ENCODE measurements at regions not wholly inside any gene's neighbourhood (a gene's known extent, or its start where the extent isn't known, plus 50 kb on each side); places are given as distances from the start of the nearest gene placed in this dataset.
A peak's percentile ranks its signal among the peaks of the same experiment; 100 is the strongest.

DNA sequence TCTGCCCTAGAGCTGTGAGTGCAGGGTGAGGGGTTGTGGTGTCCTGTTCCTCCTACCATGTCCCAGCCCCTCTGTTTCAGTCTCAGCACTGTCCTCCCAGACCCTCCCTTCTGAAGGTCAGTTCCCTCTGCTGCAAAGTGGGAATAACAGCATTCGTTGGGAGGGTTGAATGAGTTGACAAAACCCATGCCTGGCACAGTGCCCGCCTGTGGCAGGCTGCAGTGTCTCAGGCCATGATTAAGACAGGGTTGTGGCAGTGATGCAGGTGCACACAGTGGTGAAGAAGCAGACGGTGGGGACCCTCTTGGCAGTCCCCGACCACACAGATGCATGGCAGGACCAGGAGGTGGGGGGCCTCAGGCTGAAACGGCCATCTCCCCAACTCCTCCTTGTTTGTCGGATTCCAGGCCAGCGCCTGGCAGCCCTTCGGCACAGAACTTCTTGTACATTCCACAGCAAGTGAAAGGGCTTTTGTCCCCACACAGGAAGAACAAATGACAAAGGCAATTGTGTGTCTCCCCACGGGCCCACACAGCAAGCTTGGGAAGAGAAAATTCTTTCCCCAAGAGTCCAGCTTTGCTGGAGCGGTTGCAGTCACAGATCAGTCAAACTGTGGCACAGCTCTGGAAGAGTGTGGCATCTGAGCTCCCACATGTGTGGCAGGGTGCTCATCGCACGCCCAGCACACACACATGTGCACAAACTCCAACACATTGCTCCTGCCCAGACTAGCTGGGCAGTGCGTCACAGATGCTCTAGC lies 58.1 kb upstream of the EPCAM start:
- Histone ChIP-seq H3K4me1 (peaks cover 0 to 9% of the 10 kb centered on the region in 2 donors), H3K27ac (peak overlapping the region; percentile 89 to 92), H3K36me3 (no peaks in the 10 kb centered on the region), H3K4me3 (peak overlapping the region in 1 of 3 donors; percentile 44), H3K27me3 (no peaks in the 10 kb centered on the region), H3K9me3 (no peaks in the 10 kb centered on the region)
- TF ChIP-seq, protein P1, sequence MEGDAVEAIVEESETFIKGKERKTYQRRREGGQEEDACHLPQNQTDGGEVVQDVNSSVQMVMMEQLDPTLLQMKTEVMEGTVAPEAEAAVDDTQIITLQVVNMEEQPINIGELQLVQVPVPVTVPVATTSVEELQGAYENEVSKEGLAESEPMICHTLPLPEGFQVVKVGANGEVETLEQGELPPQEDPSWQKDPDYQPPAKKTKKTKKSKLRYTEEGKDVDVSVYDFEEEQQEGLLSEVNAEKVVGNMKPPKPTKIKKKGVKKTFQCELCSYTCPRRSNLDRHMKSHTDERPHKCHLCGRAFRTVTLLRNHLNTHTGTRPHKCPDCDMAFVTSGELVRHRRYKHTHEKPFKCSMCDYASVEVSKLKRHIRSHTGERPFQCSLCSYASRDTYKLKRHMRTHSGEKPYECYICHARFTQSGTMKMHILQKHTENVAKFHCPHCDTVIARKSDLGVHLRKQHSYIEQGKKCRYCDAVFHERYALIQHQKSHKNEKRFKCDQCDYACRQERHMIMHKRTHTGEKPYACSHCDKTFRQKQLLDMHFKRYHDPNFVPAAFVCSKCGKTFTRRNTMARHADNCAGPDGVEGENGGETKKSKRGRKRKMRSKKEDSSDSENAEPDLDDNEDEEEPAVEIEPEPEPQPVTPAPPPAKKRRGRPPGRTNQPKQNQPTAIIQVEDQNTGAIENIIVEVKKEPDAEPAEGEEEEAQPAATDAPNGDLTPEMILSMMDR (IDR thresholded peaks at IDR 0.05), result no peak
- TF ChIP-seq POLR2AphosphoS5 (IDR thresholded peaks at IDR 0.05) (peak in 1 of 3 donors; percentile 48), POLR2A (IDR thresholded peaks at IDR 0.05) (no peak)
- DNase-seq (ENCODE audit: low spot score in 2 of 2), result peak in 1 of 2 donors; percentile 90
- intact Hi-C loops (cut with DNase I; ENCODE audit: low total_unique reads), result no loop called here

GRCh38 chr2:47309952-47310800 lies 58.9 kb upstream of the EPCAM start:
- H3K27me3 ChIP-seq, result no peaks in the 10 kb centered on the region
- DNase-seq (ENCODE audit: low spot score in 2 of 2), result peak in 1 of 2 donors; percentile 72
- no peaks in the 10 kb centered on the region for H3K36me3 ChIP-seq
- intact Hi-C loops (cut with DNase I; ENCODE audit: low total_unique reads), result no loop called here
- TF ChIP-seq, protein P1 (IDR thresholded peaks at IDR 0.05), result no peak
- TF ChIP-seq POLR2A (IDR thresholded peaks at IDR 0.05) (no peak), POLR2AphosphoS5 (IDR thresholded peaks at IDR 0.05) (no peak)
- H3K27ac ChIP-seq, result peak overlapping the region; percentile 89 to 92
- no peaks in the 10 kb centered on the region for H3K9me3 ChIP-seq
- H3K4me1 ChIP-seq, result peaks cover 0 to 10% of the 10 kb centered on the region in 2 donors
- peak overlapping the region in 2 of 3 donors; percentile 5 to 44 for H3K4me3 ChIP-seq

GRCh38 chr2:47309472-47309951 lies 59.6 kb upstream of the EPCAM start:
- H3K27ac ChIP-seq, result peak overlapping the region; percentile 89 to 92
- H3K4me3 ChIP-seq, result peak overlapping the region in 1 of 3 donors; percentile 5
- H3K27me3 ChIP-seq, result no peaks in the 10 kb centered on the region
- intact Hi-C loops (cut with DNase I; ENCODE audit: low total_unique reads), result no loop called here
- H3K36me3 ChIP-seq, result no peaks in the 10 kb centered on the region
- no peak for DNase-seq (ENCODE audit: low spot score in 2 of 2)
- TF ChIP-seq, protein P1 (IDR thresholded peaks at IDR 0.05), result no peak
- TF ChIP-seq POLR2A (IDR thresholded peaks at IDR 0.05), result no peak
- TF ChIP-seq POLR2AphosphoS5 (IDR thresholded peaks at IDR 0.05), result no peak
- peaks cover 0 to 15% of the 10 kb centered on the region in 2 donors for H3K4me1 ChIP-seq
- no peaks in the 10 kb centered on the region for H3K9me3 ChIP-seq

DNA sequence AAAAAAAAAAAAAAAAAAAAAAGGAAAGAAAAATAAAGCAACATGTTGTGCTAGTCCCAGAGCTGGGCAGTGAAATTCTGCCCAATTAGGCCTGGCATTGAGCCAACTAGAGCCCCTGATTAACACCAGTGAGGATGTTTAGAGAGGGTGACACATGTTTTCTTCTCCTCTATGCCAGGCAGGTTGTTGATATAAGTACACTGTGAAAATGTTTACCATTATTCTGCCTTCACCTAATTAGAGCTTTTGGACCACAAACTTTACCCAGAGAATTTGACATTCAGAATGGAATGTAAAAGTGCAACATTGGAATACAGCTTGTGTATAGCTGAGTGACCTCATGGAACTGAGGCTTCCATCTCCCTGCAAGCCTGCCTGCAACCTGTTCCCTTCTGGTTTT lies 62.0 kb upstream of the EPCAM start:
- Histone ChIP-seq H3K9me3 (no peaks in the 10 kb centered on the region), H3K27ac (peak overlapping the region in 1 of 2 donors; percentile 92), H3K4me1 (peaks cover 0 to 15% of the 10 kb centered on the region in 2 donors), H3K36me3 (no peaks in the 10 kb centered on the region), H3K27me3 (no peaks in the 10 kb centered on the region), H3K4me3 (no peak overlapping the region)
- intact Hi-C loops (cut with DNase I; ENCODE audit: low total_unique reads), result no loop called here
- DNase-seq (ENCODE audit: low spot score in 2 of 2), result no peak
- TF ChIP-seq, protein P1 (IDR thresholded peaks at IDR 0.05), result no peak
- no peak for TF ChIP-seq POLR2AphosphoS5 (IDR thresholded peaks at IDR 0.05)
- TF ChIP-seq POLR2A (IDR thresholded peaks at IDR 0.05), result no peak

Data from breast epithelium (tissue), 4 donors.